Dedifferentiated amniotic fluid mesenchymal stem cell (primary cell): ENCODE measurements at regions not wholly inside any gene's neighbourhood (a gene's known extent, or its start where the extent isn't known, plus 50 kb on each side); places are given as distances from the start of the nearest gene placed in this dataset.
"Not testable (repeated sequence)": the region's sequence is repeated elsewhere in the genome, so short reads cannot be mapped to it uniquely, and the experiment has no call there.

Source experiments
- DNase-seq: peaks from one replicate; pipeline ENCODE4 v3.0.0-alpha.2; 2016; ENCODE audit errors: extremely low spot score

- DNase-seq, result no peak
Observed at GRCh38 chr6:94902974-94903628, 674.2 kb upstream of the MANEA start.

DNA sequence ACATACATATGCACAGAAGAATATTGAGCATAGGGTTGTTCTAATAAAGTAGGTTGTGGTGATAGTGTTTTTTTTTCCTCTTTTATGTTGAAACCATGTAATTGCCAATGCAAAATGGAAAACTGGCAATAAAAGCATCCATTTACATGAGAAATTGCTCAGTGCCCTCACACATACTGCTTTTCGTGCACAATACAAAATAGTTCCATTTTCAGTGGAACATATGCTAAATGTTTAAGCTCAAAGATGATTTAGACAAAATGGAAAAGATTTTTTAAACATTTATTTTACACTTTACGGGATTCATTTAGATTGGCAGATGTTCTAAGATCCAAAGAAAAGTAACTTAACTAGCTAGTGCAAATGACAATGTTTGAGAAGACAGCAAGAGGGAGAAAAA is 678.1 kb upstream of the MANEA start:
- DNase-seq, result no peak

DNA sequence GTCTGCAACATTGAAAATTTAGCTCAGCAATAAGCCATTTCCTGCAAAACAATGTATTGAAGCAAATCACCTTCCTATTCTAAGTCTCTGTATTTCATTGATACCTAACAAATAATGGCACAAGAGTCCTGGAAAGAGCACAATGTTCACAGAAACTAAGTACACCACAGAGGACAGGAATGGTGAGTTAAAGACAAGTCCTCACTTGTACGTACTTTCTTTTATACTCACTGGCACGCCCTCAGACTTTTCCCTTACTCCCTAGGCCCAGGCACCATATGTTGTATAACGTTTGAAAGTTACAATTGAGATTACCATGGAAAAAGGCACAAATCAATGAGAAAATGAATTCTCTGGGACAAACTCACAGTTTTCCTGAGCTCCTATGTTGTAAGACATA is 683.0 kb upstream of the MANEA start:
- DNase-seq, result no peak

- no peak for DNase-seq
Observed at GRCh38 chr6:94893327-94893726, 684.0 kb upstream of the MANEA start.

DNA sequence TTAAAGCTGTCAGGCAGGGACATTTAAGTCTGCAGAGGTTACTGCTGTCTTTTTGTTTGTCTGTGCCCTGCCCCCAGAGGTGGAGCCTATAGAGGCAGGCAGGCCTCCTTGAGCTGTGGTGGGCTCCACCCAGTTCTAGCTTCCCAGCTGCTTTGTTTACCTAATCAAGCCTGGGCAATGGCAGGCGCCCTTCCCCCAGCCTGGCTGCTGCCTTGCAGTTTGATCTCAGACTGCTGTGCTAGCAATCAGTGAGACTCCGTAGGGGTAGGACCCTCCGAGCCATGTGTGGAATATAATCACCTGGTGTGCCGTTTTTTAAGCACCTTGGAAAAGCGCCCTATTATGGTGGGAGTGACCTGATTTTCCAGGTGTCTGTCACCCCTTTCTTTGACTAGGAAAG is 703.5 kb upstream of the MANEA start:
- not testable (repeated sequence) for DNase-seq

DNA sequence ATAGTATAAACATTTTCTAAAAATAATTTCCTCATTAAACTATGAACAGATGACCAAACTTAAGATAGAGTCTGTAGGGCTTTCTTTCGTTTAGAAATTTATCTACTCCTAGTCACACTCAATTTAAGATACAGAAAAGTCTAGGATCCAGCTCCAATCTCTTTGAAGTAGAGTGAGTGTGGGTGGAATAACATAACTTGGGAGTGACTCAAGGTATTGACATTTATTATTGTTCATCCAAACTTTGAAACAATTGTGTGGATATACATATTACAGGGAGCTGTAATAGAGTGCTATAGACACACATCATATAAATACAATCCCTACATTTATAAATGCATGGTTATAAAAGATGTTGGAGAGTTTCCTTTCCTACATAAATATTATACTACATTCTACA is 715.2 kb upstream of the MANEA start:
- DNase-seq, result no peak

GRCh38 chr6:94859924-94860323 is 717.4 kb upstream of the MANEA start:
- no peak for DNase-seq

GRCh38 chr6:94856999-94857398 is 720.3 kb upstream of the MANEA start:
- not testable (repeated sequence) for DNase-seq

- not testable (repeated sequence) for DNase-seq
Observed at GRCh38 chr6:94851329-94851728, 726.0 kb upstream of the MANEA start.

DNA sequence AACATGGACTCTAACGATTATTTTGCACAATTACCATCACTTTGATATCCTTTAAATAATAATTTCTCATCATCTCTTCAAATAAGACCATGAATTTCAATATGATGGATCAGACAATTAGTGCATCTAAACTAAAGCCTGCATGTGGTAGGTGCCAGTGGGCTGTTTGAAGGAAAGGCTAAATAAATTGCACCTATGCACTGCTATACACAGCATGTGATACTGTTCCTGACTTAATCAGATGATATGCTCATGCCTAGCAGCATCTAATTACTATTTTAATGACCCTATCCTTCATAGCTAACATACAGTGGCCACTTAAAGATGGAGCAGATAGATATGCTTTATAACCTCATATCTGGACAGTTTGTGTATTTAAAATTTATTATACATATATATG is 731.6 kb upstream of the MANEA start:
- no peak for DNase-seq

GRCh38 chr6:94835264-94835663 is 742.1 kb upstream of the MANEA start:
- no peak for DNase-seq

GRCh38 chr6:94813806-94814205 is 763.5 kb upstream of the MANEA start:
- no peak for DNase-seq

DNA sequence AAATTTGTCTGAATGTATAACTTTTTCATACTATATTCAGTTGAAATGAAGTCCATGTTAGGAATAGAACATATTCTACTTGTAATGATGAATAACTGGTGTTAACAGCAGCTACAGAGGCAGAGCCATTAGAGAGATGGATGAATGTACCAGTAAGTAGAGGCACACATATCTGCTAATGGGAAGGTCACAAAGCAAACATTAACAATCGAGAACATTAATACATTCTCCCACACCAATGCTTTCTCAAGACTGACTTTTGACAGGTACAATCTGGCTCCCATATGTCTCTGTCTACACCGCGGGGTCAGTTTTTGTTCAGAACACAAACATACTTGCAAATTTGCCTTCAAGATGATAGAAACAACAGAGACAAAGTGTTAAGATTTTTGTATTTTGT is 776.0 kb upstream of the MANEA start:
- DNase-seq, result no peak

GRCh38 chr6:94785514-94785913 is 791.8 kb upstream of the MANEA start:
- no peak for DNase-seq

GRCh38 chr6:94785081-94785480 is 792.3 kb upstream of the MANEA start:
- DNase-seq, result not testable (repeated sequence)

GRCh38 chr6:94769197-94769596 is 808.1 kb upstream of the MANEA start:
- DNase-seq, result no peak

GRCh38 chr6:94751641-94752329 is 825.5 kb upstream of the MANEA start:
- DNase-seq, result no peak

GRCh38 chr6:94736236-94736635 is 841.1 kb upstream of the MANEA start:
- no peak for DNase-seq

DNA sequence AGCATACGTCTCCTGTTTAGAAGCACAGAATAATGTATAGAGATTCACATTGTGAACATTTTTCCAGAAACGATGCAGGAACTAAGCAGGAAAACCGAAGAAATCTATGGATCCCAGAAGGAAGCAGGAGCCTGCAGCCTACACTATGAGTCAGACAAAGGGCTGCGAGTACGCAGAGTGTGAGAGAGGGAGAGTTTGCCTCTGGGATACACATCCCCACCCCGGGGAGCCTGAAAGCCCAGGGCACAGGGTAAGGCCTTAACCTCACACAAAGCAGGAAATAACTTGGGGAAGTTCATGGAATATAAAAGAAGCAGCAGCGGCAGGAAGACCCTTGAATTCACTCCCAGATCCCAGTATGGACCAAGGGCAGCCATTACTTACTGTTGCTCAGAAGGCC is 842.1 kb upstream of the MANEA start:
- DNase-seq, result no peak

- DNase-seq, result no peak
Observed at GRCh38 chr6:94734751-94735150, 842.6 kb upstream of the MANEA start.

DNA sequence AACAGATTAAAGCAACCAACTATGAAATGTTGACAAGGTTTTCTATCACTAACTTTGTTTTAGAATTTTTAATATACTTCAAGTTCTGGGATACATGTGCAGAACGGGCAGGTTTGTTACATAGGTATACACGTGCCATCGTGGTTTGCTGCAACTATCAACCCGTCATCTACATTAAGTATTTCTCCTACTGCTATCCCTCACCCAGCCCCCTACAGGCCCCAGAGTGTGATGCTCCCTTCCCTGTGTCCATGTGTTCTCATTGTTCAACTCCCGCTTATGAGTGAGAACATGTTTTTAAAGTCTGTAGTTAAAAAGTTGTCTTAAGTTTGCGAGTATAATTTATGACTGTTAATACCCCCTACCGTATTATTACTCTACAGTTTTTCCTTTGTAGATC is 844.3 kb upstream of the MANEA start:
- no peak for DNase-seq

DNA sequence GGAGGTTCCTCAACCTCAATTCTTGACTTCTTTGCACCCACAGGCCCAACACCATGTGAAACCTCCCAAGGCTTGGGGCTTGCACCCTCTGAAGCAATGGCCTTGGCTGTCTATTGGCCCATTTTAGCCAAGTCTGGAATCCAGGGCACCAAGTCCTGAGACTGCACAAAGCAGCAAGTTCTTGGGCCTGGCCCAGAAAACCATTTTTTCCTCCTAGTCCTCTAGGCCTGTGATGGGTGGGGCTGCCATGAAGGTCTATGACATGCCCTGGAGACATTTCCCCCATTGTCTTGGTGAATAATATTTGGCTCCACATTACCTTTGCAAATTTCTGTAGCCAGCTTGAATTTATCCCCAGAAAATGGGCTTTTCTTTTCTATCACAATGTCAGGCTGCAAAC is 849.6 kb upstream of the MANEA start:
- no peak for DNase-seq

- DNase-seq, result no peak
Observed at GRCh38 chr6:94721459-94721858, 855.9 kb upstream of the MANEA start.

GRCh38 chr6:94713446-94713845 is 863.9 kb upstream of the MANEA start:
- no peak for DNase-seq
